ENCODE measurements at regions not wholly inside any gene's neighbourhood (a gene's known extent, or its start where the extent isn't known, plus 50 kb on each side); places are given as distances from the start of the nearest gene placed in this dataset.

- CTCF ChIA-PET, result no interaction called here
- no peak for TF ChIP-seq CTCF (IDR thresholded peaks at IDR 0.05; ENCODE audit: unreplicated experiment)
- Mint-ChIP-seq H3K4me3 (ENCODE audit: unreplicated experiment) (no peak overlapping the region), H3K27ac (ENCODE audit: low read depth, unreplicated experiment) (no peak overlapping the region), H3K4me1 (ENCODE audit: insufficient read depth, unreplicated experiment) (no peaks in the 10 kb centered on the region), H3K9me3 (ENCODE audit: unreplicated experiment) (no peaks in the 10 kb centered on the region), H3K36me3 (ENCODE audit: insufficient read depth, unreplicated experiment) (no peaks in the 10 kb centered on the region), H3K27me3 (ENCODE audit: insufficient read depth, unreplicated experiment) (no peaks in the 10 kb centered on the region)
- POLR2A ChIA-PET, result interaction anchor here (1.4 kb wide), 1 partner anchor 19 kb away, joined by 3 read pairs; no protein-coding TSS in a partner anchor
- BruUV-seq (replicated peaks), result no TSS peak
- intact Hi-C loops (cut with micrococcal nuclease), result no loop called here
- DNase-seq (ENCODE audit: unreplicated experiment), result no peak
Observed at GRCh38 chr1:195045072-195045471, 1563.2 kb downstream of the KCNT2 start.

DNA sequence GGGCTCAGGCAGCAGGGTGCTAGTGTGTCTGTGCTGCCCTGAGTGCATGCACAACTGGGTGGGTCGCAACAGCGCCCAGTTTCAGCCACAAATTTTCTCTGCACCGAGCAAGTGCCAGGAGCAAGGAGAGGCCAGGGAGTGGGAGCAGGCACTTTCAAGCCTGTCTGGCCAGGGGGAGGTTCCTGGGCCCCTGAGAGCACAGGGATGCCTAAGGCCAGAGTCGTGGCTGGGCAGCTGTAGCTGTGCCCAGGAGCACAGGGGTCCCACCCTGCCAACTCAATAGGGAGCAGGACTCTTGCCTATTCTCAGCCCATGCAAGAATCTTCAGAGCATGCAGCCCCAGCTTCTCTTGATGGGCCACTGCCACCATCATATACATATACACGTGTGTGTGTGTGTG, 1577.4 kb downstream of the KCNT2 start:
- intact Hi-C loops (cut with micrococcal nuclease), result no loop called here
- CTCF ChIA-PET, result no interaction called here
- POLR2A ChIA-PET, result interaction anchor here (0.6 kb wide), 1 partner anchor 321 kb away, joined by 3 read pairs; no protein-coding TSS in a partner anchor
- Mint-ChIP-seq H3K4me3 (ENCODE audit: unreplicated experiment) (no peak overlapping the region), H3K9me3 (ENCODE audit: unreplicated experiment) (peaks cover 6% of the 10 kb centered on the region), H3K27ac (ENCODE audit: low read depth, unreplicated experiment) (no peak overlapping the region), H3K36me3 (ENCODE audit: insufficient read depth, unreplicated experiment) (no peaks in the 10 kb centered on the region), H3K4me1 (ENCODE audit: insufficient read depth, unreplicated experiment) (no peaks in the 10 kb centered on the region), H3K27me3 (ENCODE audit: insufficient read depth, unreplicated experiment) (no peaks in the 10 kb centered on the region)
- no TSS peak for BruUV-seq (replicated peaks)
- no peak for TF ChIP-seq CTCF (IDR thresholded peaks at IDR 0.05; ENCODE audit: unreplicated experiment)
- DNase-seq (ENCODE audit: unreplicated experiment), result no peak

DNA sequence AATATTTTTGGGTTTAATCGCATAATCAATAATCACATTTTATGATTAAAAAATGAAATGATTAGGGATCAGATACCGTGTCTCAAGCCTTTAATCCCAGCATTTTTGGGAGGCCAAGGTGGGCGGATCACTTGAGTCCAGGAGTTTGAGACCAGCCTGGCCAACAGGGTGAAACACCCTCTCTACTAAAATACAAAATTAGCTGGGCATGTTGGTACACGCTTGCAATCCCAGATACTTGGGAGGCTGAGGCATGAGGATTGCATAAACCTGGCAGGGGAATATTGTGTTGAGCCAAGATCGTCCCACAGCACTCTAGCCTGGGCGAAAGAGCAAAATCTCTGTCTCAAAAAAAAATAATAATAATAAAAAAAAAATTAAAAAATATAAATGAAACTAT, 1581.4 kb downstream of the KCNT2 start:
- intact Hi-C loops (cut with micrococcal nuclease), result no loop called here
- Mint-ChIP-seq H3K36me3 (ENCODE audit: insufficient read depth, unreplicated experiment) (no peaks in the 10 kb centered on the region), H3K4me1 (ENCODE audit: insufficient read depth, unreplicated experiment) (no peaks in the 10 kb centered on the region), H3K27me3 (ENCODE audit: insufficient read depth, unreplicated experiment) (no peaks in the 10 kb centered on the region), H3K27ac (ENCODE audit: low read depth, unreplicated experiment) (no peak overlapping the region), H3K9me3 (ENCODE audit: unreplicated experiment) (peaks cover 6% of the 10 kb centered on the region), H3K4me3 (ENCODE audit: unreplicated experiment) (no peak overlapping the region)
- ChIA-PET POLR2A (no interaction called here), CTCF (no interaction called here)
- TF ChIP-seq CTCF (IDR thresholded peaks at IDR 0.05; ENCODE audit: unreplicated experiment), result no peak
- peak; percentile 68 for DNase-seq (ENCODE audit: unreplicated experiment)
- BruUV-seq (replicated peaks), result no TSS peak

- POLR2A ChIA-PET, result no interaction called here
- H3K9me3 Mint-ChIP-seq (ENCODE audit: unreplicated experiment), result no peaks in the 10 kb centered on the region
- intact Hi-C loops (cut with micrococcal nuclease), result no loop called here
- no peaks in the 10 kb centered on the region for H3K36me3 Mint-ChIP-seq (ENCODE audit: insufficient read depth, unreplicated experiment)
- no peak for DNase-seq (ENCODE audit: unreplicated experiment)
- H3K4me3 Mint-ChIP-seq (ENCODE audit: unreplicated experiment), result no peak overlapping the region
- TF ChIP-seq CTCF (IDR thresholded peaks at IDR 0.05; ENCODE audit: unreplicated experiment), result no peak
- H3K27me3 Mint-ChIP-seq (ENCODE audit: insufficient read depth, unreplicated experiment), result no peaks in the 10 kb centered on the region
- CTCF ChIA-PET, result no interaction called here
- H3K27ac Mint-ChIP-seq (ENCODE audit: low read depth, unreplicated experiment), result no peak overlapping the region
- H3K4me1 Mint-ChIP-seq (ENCODE audit: insufficient read depth, unreplicated experiment), result no peaks in the 10 kb centered on the region
- no TSS peak for BruUV-seq (replicated peaks)
Observed at GRCh38 chr1:195019385-195019784, 1588.9 kb downstream of the KCNT2 start.
